ENCODE measurements at regions not wholly inside any gene's neighbourhood (a gene's known extent, or its start where the extent isn't known, plus 50 kb on each side); places are given as distances from the start of the nearest gene placed in this dataset.

DNA sequence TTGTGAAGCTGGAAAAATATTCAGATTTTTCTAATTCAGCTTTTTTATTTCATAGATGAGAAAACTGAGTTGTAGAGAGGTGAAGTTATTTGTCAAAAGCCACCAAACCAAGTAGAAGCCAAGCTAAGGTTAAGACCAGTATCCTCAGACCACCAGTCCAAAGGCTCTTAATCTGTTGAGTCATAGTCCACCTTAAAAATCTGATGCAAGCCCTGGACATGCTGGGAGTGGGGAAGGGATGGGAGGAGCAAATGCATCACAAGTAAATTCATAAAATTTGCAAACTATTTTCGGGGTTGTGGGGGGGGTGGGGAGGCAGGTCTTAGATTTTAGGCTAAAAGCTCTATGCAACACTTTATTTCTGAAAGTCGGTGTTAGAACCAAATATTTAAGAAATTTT, 307.7 kb upstream of the SEMA6D start:
- TF ChIP-seq, protein P1, sequence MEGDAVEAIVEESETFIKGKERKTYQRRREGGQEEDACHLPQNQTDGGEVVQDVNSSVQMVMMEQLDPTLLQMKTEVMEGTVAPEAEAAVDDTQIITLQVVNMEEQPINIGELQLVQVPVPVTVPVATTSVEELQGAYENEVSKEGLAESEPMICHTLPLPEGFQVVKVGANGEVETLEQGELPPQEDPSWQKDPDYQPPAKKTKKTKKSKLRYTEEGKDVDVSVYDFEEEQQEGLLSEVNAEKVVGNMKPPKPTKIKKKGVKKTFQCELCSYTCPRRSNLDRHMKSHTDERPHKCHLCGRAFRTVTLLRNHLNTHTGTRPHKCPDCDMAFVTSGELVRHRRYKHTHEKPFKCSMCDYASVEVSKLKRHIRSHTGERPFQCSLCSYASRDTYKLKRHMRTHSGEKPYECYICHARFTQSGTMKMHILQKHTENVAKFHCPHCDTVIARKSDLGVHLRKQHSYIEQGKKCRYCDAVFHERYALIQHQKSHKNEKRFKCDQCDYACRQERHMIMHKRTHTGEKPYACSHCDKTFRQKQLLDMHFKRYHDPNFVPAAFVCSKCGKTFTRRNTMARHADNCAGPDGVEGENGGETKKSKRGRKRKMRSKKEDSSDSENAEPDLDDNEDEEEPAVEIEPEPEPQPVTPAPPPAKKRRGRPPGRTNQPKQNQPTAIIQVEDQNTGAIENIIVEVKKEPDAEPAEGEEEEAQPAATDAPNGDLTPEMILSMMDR (conservative IDR thresholded peaks at IDR 0.05; ENCODE audit: low read depth, low read length): no peak
- TF ChIP-seq EZH2phosphoT487 (IDR thresholded peaks at IDR 0.05; ENCODE audit: borderline replicate concordance, low read length): no peak

Measured in PC-3 (cell line).